EH (cell line): ENCODE measurements at regions not wholly inside any gene's neighbourhood (a gene's known extent, or its start where the extent isn't known, plus 50 kb on each side); places are given as distances from the start of the nearest gene placed in this dataset.
"Not testable (repeated sequence)": the region's sequence is repeated elsewhere in the genome, so short reads cannot be mapped to it uniquely, and the experiment has no call there.

Source experiments
- DNase-seq: peaks from one replicate; pipeline ENCODE4 v3.0.0-alpha.2; 2015; ENCODE audit warnings: low read depth

DNA sequence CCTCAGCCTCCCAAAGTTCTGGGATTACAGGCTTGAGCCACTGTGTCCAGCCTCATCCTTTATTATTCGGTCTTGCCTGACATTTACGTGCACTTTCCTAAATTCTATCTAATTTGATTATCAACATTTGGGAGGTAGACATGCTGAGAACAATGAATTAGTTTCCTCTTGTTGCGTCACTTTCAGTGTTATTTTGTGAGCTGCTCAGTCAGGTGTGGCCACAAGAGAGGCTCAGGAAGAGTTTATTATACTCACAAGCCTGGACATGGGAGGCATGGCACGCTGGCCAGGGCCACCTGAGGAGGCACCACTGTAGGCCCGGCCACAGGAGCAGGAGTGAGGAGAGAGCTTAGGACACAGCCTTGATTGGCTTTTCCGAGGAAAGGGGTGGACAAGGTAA lies 59.7 kb upstream of the RBFOX2 start:
- no peak for DNase-seq

DNA sequence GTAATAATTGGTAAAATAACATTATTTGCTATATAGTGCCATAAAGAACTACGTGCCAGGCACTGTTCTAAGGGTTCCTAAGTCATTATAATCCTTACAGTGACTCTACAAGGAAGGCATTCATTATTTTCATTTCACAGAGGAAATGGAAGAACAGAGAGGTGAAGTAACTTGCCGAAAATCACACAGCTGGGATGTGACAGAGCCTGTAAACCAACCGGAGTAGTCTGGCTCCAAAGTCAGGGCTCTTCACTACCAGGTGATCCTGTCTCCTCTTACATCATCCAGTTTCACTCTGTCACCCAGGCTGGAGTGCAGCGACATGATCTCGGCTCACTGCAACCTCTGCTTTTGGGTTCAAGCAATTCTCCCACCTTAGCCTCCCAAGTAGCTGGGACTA lies 59.2 kb upstream of the RBFOX2 start:
- no peak for DNase-seq

DNA sequence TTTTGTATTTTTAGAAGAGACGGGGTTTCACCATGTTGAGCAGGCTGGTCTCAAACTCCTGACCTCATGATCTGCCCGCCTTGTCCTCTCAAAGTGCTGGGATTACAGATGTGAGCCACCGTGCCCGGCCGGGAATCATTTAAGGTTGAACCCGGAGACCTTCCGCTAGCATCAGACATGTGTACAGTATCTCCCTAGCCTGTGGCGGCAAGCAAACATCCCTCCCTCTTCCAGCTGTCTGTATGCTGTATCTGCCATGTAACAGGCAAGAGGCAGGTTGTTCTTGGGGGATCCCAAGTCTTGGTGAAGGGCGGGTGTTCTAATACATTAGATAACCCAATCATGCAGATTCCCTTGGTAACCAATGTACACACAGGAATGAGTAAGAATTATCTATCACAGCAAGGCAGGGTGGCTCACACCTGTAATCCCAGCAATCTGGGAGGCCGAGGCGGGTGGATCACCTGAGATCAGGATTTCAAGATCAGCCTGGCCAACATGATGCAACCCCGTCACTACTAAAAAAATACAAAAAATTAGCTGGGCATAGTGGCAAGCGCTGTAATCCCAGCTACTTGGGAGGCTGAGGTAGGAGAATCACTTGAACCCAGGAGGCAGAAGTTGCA lies 58.1 kb upstream of the RBFOX2 start:
- DNase-seq: no peak

DNA sequence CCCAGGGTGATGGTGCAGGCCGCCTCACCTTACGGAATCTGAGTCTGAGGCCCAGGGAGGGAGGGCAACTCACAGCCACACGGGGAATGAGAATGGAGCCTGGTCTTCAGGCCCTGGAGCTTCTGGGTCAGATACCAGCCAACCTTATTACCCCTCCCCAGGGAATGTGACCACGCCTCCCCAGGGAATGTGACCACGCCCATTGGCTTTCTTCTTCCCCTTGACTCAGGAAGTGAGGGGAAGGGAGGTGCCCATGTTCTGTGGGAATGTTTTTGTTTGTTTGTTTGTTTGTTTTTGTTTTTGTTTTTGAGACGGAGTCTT lies 57.5 kb upstream of the RBFOX2 start:
- DNase-seq: no peak

DNA sequence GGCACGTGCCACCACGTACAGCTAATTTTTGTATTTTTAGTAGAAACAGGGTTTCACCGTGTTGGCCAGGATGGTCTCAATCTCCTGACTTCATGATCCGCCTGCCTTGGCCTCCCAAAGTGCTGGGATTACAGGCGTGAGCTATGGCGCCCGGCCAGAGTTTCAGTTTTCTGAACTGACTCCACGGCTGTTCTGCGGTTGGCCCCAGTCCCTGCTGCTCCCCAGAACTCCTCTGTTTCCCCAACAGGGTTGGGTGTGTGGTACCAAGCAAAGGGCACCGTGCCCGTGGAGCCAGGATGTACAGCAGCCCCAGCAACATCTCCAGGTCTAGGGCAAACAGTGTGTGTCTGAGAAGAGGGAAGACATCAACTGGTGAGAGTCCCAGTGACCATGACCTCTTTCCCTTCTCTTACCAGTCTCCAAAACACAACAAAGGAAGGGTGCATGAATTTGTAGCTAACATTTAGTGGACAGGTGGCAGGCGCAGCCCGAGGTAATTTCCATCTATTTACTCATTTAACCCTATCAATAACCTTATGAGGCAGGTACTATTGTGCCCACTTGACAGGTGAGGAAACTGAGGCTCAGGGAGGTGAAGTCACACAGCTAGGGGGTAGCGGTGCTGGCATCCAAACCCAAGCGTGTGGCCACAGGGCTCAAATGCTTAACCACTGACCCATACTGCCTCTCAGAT lies 57.0 kb upstream of the RBFOX2 start:
- no peak for DNase-seq

DNA sequence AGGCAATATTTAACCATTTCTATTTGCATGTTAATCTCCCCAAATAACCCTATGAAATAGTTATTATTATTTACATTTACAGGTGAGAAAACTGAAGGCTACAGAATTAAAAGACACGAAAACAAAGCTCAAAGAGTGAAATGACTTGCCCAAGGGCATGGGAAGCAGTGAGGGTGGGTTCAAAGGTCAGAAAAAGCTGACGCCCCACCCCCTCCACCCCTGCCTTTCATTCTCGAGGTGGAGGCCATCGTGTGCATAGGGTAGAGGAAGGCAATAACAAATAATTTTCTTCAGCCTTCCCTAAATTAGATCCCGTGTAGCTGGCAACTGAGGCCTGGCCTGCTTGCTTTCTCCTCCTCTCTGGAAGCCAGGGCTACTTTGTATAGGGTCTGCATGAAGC lies 56.1 kb upstream of the RBFOX2 start:
- DNase-seq: no peak

DNA sequence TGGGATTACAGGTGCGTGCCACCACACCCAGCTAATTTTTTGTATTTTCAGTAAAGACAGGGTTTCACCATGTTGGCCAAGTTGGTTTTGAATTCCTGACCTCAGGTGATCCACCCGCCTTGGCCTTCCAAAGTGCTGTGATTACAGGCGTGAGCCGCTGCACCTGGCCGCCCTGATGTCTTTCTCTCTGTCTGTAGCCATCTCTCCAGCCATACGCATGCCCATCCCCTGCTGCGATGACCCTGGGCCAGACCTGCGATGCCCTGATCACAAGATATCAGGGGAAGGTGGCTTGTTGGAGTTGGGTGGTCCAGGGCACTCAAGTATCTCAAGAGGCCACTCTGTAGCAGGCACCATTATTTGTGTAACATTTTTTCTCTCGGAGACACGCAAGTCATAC lies 54.4 kb upstream of the RBFOX2 start:
- no peak for DNase-seq

DNA sequence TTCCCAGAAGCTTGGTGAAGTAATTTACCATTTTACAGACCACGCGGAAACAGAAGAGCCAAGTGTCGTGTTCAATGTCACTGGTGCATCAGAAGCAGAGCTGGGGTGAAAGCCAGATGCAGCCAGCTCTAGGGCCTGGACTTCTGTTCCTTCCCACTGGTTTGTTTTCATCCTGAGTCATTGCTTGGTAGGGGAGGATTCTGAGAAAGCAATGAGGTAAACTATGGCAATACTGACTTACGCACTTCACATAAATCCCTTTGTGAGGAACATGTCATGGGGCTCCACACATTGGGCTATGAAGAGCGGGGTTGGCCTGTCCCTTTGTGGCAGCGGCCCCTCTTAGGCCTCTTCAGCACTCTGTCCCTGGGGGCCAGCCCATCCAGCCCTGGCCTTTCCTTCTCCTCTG lies 52.4 kb upstream of the RBFOX2 start:
- peak; percentile 88 for DNase-seq

DNA sequence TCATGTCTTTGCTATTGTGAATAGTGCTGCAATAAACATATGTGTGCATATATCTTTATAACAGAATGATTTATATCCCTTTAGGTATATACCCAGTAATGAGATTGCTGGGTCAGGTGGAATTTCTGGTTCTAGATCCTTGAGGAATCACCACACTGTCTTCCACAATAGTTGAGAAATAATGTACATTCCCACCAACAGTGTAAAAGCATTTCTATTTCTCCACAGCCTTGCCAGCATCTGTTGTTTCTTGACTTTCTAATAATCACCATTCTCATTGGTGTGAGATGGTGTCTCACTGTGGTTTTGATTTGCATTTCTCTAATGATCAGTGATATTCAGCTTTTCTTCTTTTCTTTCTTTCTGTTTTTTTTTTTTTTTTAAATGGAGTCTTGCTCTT lies 51.7 kb upstream of the RBFOX2 start:
- DNase-seq: not testable (repeated sequence)

DNA sequence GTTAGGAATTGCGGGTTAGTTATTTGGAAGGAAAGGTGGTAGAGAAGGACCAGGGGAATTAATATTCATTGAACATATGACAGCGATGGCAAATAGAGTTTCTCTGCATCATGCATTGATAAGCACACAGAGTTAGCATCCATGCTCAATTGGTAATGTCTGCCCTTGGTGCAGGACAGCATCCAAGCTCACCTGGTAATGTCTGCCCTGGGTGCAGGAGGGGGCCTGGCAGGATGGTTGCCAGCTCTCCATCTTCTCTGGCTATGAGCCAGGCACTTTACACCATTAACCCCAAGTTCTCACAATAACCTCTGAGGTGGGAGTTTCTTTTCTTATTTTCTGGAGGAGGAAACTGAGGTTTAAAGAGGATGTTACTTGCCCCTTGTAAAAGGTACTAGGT lies 50.4 kb upstream of the RBFOX2 start:
- no peak for DNase-seq
